Trophoblast cell (in vitro differentiated cells and primary cell): ENCODE measurements at regions not wholly inside any gene's neighbourhood (a gene's known extent, or its start where the extent isn't known, plus 50 kb on each side); places are given as distances from the start of the nearest gene placed in this dataset.

ENCODE experiments used
- DNase-seq, 2 donors: peaks; one replicate each; pipeline ENCODE4 v3.0.0-alpha.2; 2016
- H2AFZ ChIP-seq: 2 replicates; pipeline ENCODE4 v1.6.1; 2013; ENCODE audit warnings: low read length, moderate library complexity, mild to moderate bottlenecking; ENCODE audit not compliant: insufficient read depth, poor library complexity
- H2AK5ac ChIP-seq: 2 replicates; pipeline ENCODE4 v1.6.1; 2013; ENCODE audit warnings: mild to moderate bottlenecking, low read length
- H2BK120ac ChIP-seq: 2 replicates; pipeline ENCODE4 v1.6.1; 2013; ENCODE audit warnings: low read length, mild to moderate bottlenecking, moderate library complexity; ENCODE audit not compliant: insufficient read depth, poor library complexity
- H2BK12ac ChIP-seq: 2 replicates; pipeline ENCODE4 v1.6.1; 2013; ENCODE audit warnings: mild to moderate bottlenecking, low read length, moderate library complexity
- H2BK5ac ChIP-seq: 2 replicates; pipeline ENCODE4 v1.6.1; 2013; ENCODE audit warnings: low read length, low read depth, moderate library complexity, mild to moderate bottlenecking; ENCODE audit not compliant: poor library complexity
- H3K14ac ChIP-seq: 2 replicates; pipeline ENCODE4 v1.6.1; 2013; ENCODE audit warnings: mild to moderate bottlenecking, low read length
- H3K18ac ChIP-seq: 2 replicates; pipeline ENCODE4 v1.6.1; 2013; ENCODE audit warnings: mild to moderate bottlenecking, low read length
- H3K23ac ChIP-seq: 2 replicates; pipeline ENCODE4 v1.6.1; 2013; ENCODE audit warnings: low read length
- H3K27ac ChIP-seq: 2 replicates; pipeline ENCODE4 v1.5.1; 2013; ENCODE audit warnings: low read depth, mild to moderate bottlenecking, inconsistent platforms, low read length, moderate library complexity
- H3K27me3 ChIP-seq: 2 replicates; pipeline ENCODE4 v1.6.1; 2013; ENCODE audit warnings: inconsistent platforms, mild to moderate bottlenecking, low read length, moderate library complexity; ENCODE audit not compliant: insufficient read depth
- H3K36me3 ChIP-seq, 2 experiments: 1 replicate in 1 of 2; 2 replicates in 1 of 2; pipeline ENCODE4 v1.6.1; 2013; ENCODE audit warnings: low read length in 2 of 2, mild to moderate bottlenecking in 2 of 2, moderate library complexity in 1 of 2; ENCODE audit not compliant: insufficient read depth in 2 of 2, control insufficient read depth in 1 of 2
- H3K4ac ChIP-seq: 2 replicates; pipeline ENCODE4 v1.6.1; 2013; ENCODE audit warnings: low read depth, mild to moderate bottlenecking, low read length, moderate library complexity
- H3K4me1 ChIP-seq, 2 experiments: 1 replicate in 1 of 2; 2 replicates in 1 of 2; pipeline ENCODE4 v1.6.1; 2013; ENCODE audit warnings: low read length in 2 of 2, mild to moderate bottlenecking in 2 of 2, moderate library complexity in 1 of 2; ENCODE audit not compliant: insufficient read depth in 2 of 2, control insufficient read depth in 1 of 2
- H3K4me2 ChIP-seq: 2 replicates; pipeline ENCODE4 v1.6.1; 2013; ENCODE audit warnings: inconsistent platforms, mild to moderate bottlenecking, low read length, moderate library complexity
- H3K4me3 ChIP-seq: 2 replicates; pipeline ENCODE4 v1.5.1; 2013; ENCODE audit warnings: mild to moderate bottlenecking, low read depth, low read length, inconsistent platforms
- H3K79me1 ChIP-seq: one replicate; pipeline ENCODE4 v1.6.1; 2013; ENCODE audit warnings: low read length
- H3K79me2 ChIP-seq: 2 replicates; pipeline ENCODE4 v1.6.1; 2013; ENCODE audit warnings: low read length, mild to moderate bottlenecking; ENCODE audit not compliant: control insufficient read depth, insufficient read depth, poor library complexity
- H3K9ac ChIP-seq: 2 replicates; pipeline ENCODE4 v1.6.1; 2013; ENCODE audit warnings: mild to moderate bottlenecking, low read length
- H3K9me3 ChIP-seq: 2 replicates; pipeline ENCODE4 v1.6.1; 2013; ENCODE audit warnings: low read depth, mild to moderate bottlenecking, control low read depth, inconsistent platforms, low read length; ENCODE audit not compliant: insufficient read depth
- H4K12ac ChIP-seq: 2 replicates; pipeline ENCODE4 v1.6.1; 2013; ENCODE audit warnings: low read depth, mild to moderate bottlenecking, low read length, moderate library complexity
- H4K8ac ChIP-seq: 2 replicates; pipeline ENCODE4 v1.6.1; 2013; ENCODE audit warnings: low read depth, mild to moderate bottlenecking, low read length, moderate library complexity
- H4K91ac ChIP-seq: one replicate; pipeline ENCODE4 v1.6.1; 2013; ENCODE audit warnings: low read depth, mild to moderate bottlenecking, low read length, moderate library complexity
- WGBS: extraction: QIAGEN DNeasy Blood & Tissue Kit; methylation state at CpG from one replicate; pipeline ENCODE4 v1.1.7; 2013; ENCODE audit warnings: missing lambda C conversion rate; ENCODE audit not compliant: insufficient read length, insufficient coverage; ENCODE audit errors: extremely low coverage; 5-methylcytosine and 5-hydroxymethylcytosine counted together

GRCh38 chr4:103443324-103443723, 245.2 kb upstream of the CENPE start:
- Histone ChIP-seq H2AFZ (no peak overlapping the region), H2AK5ac (no peak overlapping the region), H3K23ac (no peak overlapping the region), H3K18ac (no peak overlapping the region), H3K9ac (no peak overlapping the region), H4K91ac (no peak overlapping the region), H4K8ac (no peak overlapping the region), H4K12ac (no peak overlapping the region), H2BK12ac (no peak overlapping the region), H3K4me2 (no peak overlapping the region), H3K4me1 (no peaks in the 10 kb centered on the region), H3K36me3 (no peaks in the 10 kb centered on the region), H3K9me3 (no peaks in the 10 kb centered on the region), H3K27ac (no peak overlapping the region), H3K27me3 (no peaks in the 10 kb centered on the region), H2BK120ac (no peak overlapping the region), H3K4ac (no peak overlapping the region), H3K4me3 (no peak overlapping the region), H3K14ac (no peak overlapping the region), H3K79me2 (no peaks in the 10 kb centered on the region), H3K79me1 (no peaks in the 10 kb centered on the region), H2BK5ac (no peak overlapping the region)
- WGBS = no CpG with 5 or more reads among the region's 3 CpGs
- peak; percentile 86 to 94 for DNase-seq

- H4K91ac ChIP-seq = no peak overlapping the region
- DNase-seq = peak; percentile 37 to 59
- no peaks in the 10 kb centered on the region for H3K9me3 ChIP-seq
- H3K4me1 ChIP-seq = no peaks in the 10 kb centered on the region
- no peak overlapping the region for H4K12ac ChIP-seq
- H3K23ac ChIP-seq = no peak overlapping the region
- H3K4me2 ChIP-seq = no peak overlapping the region
- H3K36me3 ChIP-seq = no peaks in the 10 kb centered on the region
- no peak overlapping the region for H3K4ac ChIP-seq
- no peak overlapping the region for H3K9ac ChIP-seq
- H4K8ac ChIP-seq = no peak overlapping the region
- H3K79me2 ChIP-seq = no peaks in the 10 kb centered on the region
- no CpG with 5 or more reads among the region's 7 CpGs for WGBS
- no peak overlapping the region for H2AK5ac ChIP-seq
- no peaks in the 10 kb centered on the region for H3K79me1 ChIP-seq
- H2BK5ac ChIP-seq = no peak overlapping the region
- H2AFZ ChIP-seq = no peak overlapping the region
- H3K27me3 ChIP-seq = no peaks in the 10 kb centered on the region
- H2BK12ac ChIP-seq = no peak overlapping the region
- H3K18ac ChIP-seq = no peak overlapping the region
- H3K27ac ChIP-seq = no peak overlapping the region
- no peak overlapping the region for H3K4me3 ChIP-seq
- no peak overlapping the region for H3K14ac ChIP-seq
- no peak overlapping the region for H2BK120ac ChIP-seq
Observed at GRCh38 chr4:103429283-103429682, 231.1 kb upstream of the CENPE start.

- Histone ChIP-seq H2BK120ac (no peak overlapping the region), H3K27me3 (no peaks in the 10 kb centered on the region), H3K9me3 (peaks cover 2% of the 10 kb centered on the region), H2BK5ac (no peak overlapping the region), H2BK12ac (no peak overlapping the region), H3K14ac (no peak overlapping the region), H3K79me1 (no peaks in the 10 kb centered on the region), H3K4me1 (no peaks in the 10 kb centered on the region), H3K4me3 (no peak overlapping the region), H3K79me2 (no peaks in the 10 kb centered on the region), H3K9ac (no peak overlapping the region), H4K91ac (no peak overlapping the region), H3K4me2 (no peak overlapping the region), H4K8ac (no peak overlapping the region), H3K4ac (no peak overlapping the region), H3K27ac (no peak overlapping the region), H2AK5ac (no peak overlapping the region), H2AFZ (no peak overlapping the region), H3K23ac (no peak overlapping the region), H3K18ac (no peak overlapping the region), H3K36me3 (no peaks in the 10 kb centered on the region), H4K12ac (no peak overlapping the region)
- no peak for DNase-seq
- no CpG with 5 or more reads among the region's 1 CpG for WGBS
Observed at GRCh38 chr4:103425406-103425805, 227.3 kb upstream of the CENPE start.

- no peak overlapping the region for H4K12ac ChIP-seq
- H4K91ac ChIP-seq = no peak overlapping the region
- WGBS = no CpG with 5 or more reads among the region's 2 CpGs
Observed at GRCh38 chr4:103424853-103425252, 226.7 kb upstream of the CENPE start.

More at GRCh38 chr4:103424853-103425252, 226.7 kb upstream of the CENPE start:
- no peak overlapping the region for H3K23ac ChIP-seq
- no peaks in the 10 kb centered on the region for H3K36me3 ChIP-seq
- H3K79me2 ChIP-seq = no peaks in the 10 kb centered on the region
- no peaks in the 10 kb centered on the region for H3K27me3 ChIP-seq
- no peak overlapping the region for H3K9ac ChIP-seq
- H3K27ac ChIP-seq = no peak overlapping the region
- H3K79me1 ChIP-seq = no peaks in the 10 kb centered on the region
- H3K4ac ChIP-seq = no peak overlapping the region
- no peak overlapping the region for H2BK12ac ChIP-seq
- no peak overlapping the region for H2BK120ac ChIP-seq
- no peak overlapping the region for H3K18ac ChIP-seq
- H3K4me2 ChIP-seq = no peak overlapping the region
- peak in 1 of 2 donors; percentile 29 for DNase-seq
- no peak overlapping the region for H3K4me3 ChIP-seq
- no peak overlapping the region for H2AFZ ChIP-seq
- no peak overlapping the region for H2BK5ac ChIP-seq
- H2AK5ac ChIP-seq = no peak overlapping the region
- H4K8ac ChIP-seq = no peak overlapping the region
- H3K4me1 ChIP-seq = no peaks in the 10 kb centered on the region
- H3K14ac ChIP-seq = no peak overlapping the region
- peaks cover 3% of the 10 kb centered on the region for H3K9me3 ChIP-seq
